Keratinocyte (primary cell): ENCODE measurements at regions not wholly inside any gene's neighbourhood (a gene's known extent, or its start where the extent isn't known, plus 50 kb on each side); places are given as distances from the start of the nearest gene placed in this dataset.

ENCODE experiments used
- CTCF ChIP-seq, 3 experiments: IDR thresholded peaks in 1 of 3; conservative IDR thresholded peaks in 1 of 3; optimal IDR thresholded peaks in 1 of 3; 2 replicates in 2 of 3; 3 replicates in 1 of 3; pipeline versions ENCODE3 to v1.5.1; 2011; ENCODE audit warnings: low read length in 3 of 3, mild to moderate bottlenecking in 3 of 3, moderate library complexity in 2 of 3, control low read depth in 1 of 3, inconsistent platforms in 1 of 3; ENCODE audit not compliant: insufficient read depth in 2 of 3; ENCODE audit errors: extremely low read depth in 1 of 3
- EZH2 ChIP-seq: IDR thresholded peaks from one replicate; pipeline ENCODE4 v1.6.1; 2012; ENCODE audit warnings: inconsistent platforms, mild to moderate bottlenecking, low read length, moderate library complexity

DNA sequence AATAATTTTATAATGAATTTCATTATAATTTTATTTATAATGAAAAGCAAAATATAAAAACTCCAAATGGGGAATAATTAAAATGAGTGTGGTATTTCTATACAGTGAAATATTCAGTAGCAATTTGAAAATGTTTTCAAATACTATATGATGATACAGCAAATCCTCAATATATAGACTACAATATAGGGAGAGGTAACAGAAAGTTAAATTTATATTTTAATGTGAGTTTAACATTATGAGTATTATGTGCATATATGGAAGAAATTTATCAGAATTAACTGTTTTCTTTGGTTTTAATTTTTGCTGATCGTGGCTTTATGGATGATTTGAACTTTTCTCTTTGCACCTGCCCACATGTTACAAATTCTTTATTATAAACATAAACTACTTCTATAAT is 500.9 kb upstream of the ARRDC3 start:
- no peak for TF ChIP-seq CTCF (optimal IDR thresholded peaks at IDR 0.05 in 1 of 3, IDR thresholded peaks at IDR 0.05 in 1 of 3, conservative IDR thresholded peaks at IDR 0.05 in 1 of 3; ENCODE audit: extremely low read depth in 1 of 3, insufficient read depth in 2 of 3, low read length in 3 of 3)
- no peak for TF ChIP-seq EZH2
